ENCODE measurements at regions not wholly inside any gene's neighbourhood (a gene's known extent, or its start where the extent isn't known, plus 50 kb on each side); places are given as distances from the start of the nearest gene placed in this dataset.
A peak's percentile ranks its signal among the peaks of the same experiment; 100 is the strongest.
"Not testable (repeated sequence)": the region's sequence is repeated elsewhere in the genome, so short reads cannot be mapped to it uniquely, and the experiment has no call there.

GRCh38 chr3:38964646-38965045, 87.1 kb downstream of the SCN11A start:
- DNase-seq = no peak

- no peak for DNase-seq
Observed at GRCh38 chr3:38964204-38964603, 87.5 kb downstream of the SCN11A start.

- peak; percentile 44 for DNase-seq
Observed at GRCh38 chr3:38960953-38961622, 90.7 kb downstream of the SCN11A start.

- DNase-seq = no peak
Observed at GRCh38 chr3:38960042-38960622, 91.6 kb downstream of the SCN11A start.

- no peak for DNase-seq
Observed at GRCh38 chr3:38958026-38958720, 93.6 kb downstream of the SCN11A start.

- DNase-seq = no peak
Observed at GRCh38 chr3:38957296-38957695, 94.4 kb downstream of the SCN11A start.

GRCh38 chr3:38952721-38953120, 99.0 kb downstream of the SCN11A start:
- no peak for DNase-seq

- DNase-seq = not testable (repeated sequence)
Observed at GRCh38 chr3:38951167-38951566, 100.6 kb downstream of the SCN11A start.

GRCh38 chr3:38950581-38950980, 101.2 kb downstream of the SCN11A start:
- DNase-seq = no peak

GRCh38 chr3:38949994-38950393, 101.8 kb downstream of the SCN11A start:
- DNase-seq = no peak

GRCh38 chr3:38940394-38940793, 111.3 kb downstream of the SCN11A start:
- no peak for DNase-seq

- DNase-seq = no peak
Observed at GRCh38 chr3:38925351-38925750, 109.3 kb upstream of the SCN10A start.

GRCh38 chr3:38916706-38917105, 100.7 kb upstream of the SCN10A start:
- DNase-seq = no peak

GRCh38 chr3:38907426-38907825, 91.4 kb upstream of the SCN10A start:
- DNase-seq = no peak

- DNase-seq = no peak
Observed at GRCh38 chr3:38890426-38890825, 74.4 kb upstream of the SCN10A start.

- DNase-seq = no peak
Observed at GRCh38 chr3:38878646-38879045, 62.6 kb upstream of the SCN10A start.

Measured in NCI-H82 (cell line).